SK-N-SH treated with all-trans-retinoic acid at 6 μM for 48 hours (cell line): ENCODE measurements at regions not wholly inside any gene's neighbourhood (a gene's known extent, or its start where the extent isn't known, plus 50 kb on each side); places are given as distances from the start of the nearest gene placed in this dataset.

Source experiments
- ATAC-seq: fragments of 200-7000 bp; cut with Tn5 transposase; 3 replicates; pipeline ENCODE4 v1.9.1; 2020; ENCODE audit warnings: mild to moderate bottlenecking, moderate library complexity
- ARNTL ChIP-seq: fragments of 450-650 bp; formaldehyde crosslinking; IDR thresholded peaks from 2 replicates; pipeline ENCODE4 v1.5.0; 2020; ENCODE audit warnings: low read depth, mild to moderate bottlenecking, moderate library complexity, borderline replicate concordance
- BACH2 ChIP-seq: fragments of 250-450 bp; sonication (Bioruptor Pico); IDR thresholded peaks from 2 replicates; pipeline ENCODE4 v1.9.0; 2021; ENCODE audit warnings: mild to moderate bottlenecking, borderline replicate concordance
- CREB5 ChIP-seq: fragments of 250-450 bp; sonication (Bioruptor Pico); IDR thresholded peaks from 2 replicates; pipeline ENCODE4 v1.5.1; 2020; ENCODE audit warnings: low read depth, mild to moderate bottlenecking, moderate library complexity
- CSDC2 ChIP-seq: fragments of 250-450 bp; sonication (Bioruptor Pico); IDR thresholded peaks from 2 replicates; pipeline ENCODE4 v1.5.0; 2020; ENCODE audit warnings: mild to moderate bottlenecking, moderate library complexity
- CSRNP3 ChIP-seq: fragments of 250-450 bp; sonication (Bioruptor Pico); IDR thresholded peaks from 2 replicates; pipeline ENCODE4 v1.5.1; 2021; ENCODE audit warnings: mild to moderate bottlenecking, moderate library complexity
- ESRRG ChIP-seq: fragments of 250-450 bp; sonication (Bioruptor Pico); IDR thresholded peaks from 2 replicates; pipeline ENCODE4 v1.6.1; 2021; ENCODE audit warnings: mild to moderate bottlenecking
- GLIS3 ChIP-seq: fragments of 250-450 bp; sonication (Bioruptor Pico); IDR thresholded peaks from 2 replicates; pipeline ENCODE4 v1.5.0; 2020; ENCODE audit warnings: mild to moderate bottlenecking, moderate library complexity
- ISL1 ChIP-seq: fragments of 250-450 bp; sonication (Bioruptor Pico); IDR thresholded peaks from 2 replicates; pipeline ENCODE4 v2.1.2; 2022; ENCODE audit warnings: mild to moderate bottlenecking, moderate library complexity
- OSR1 ChIP-seq: fragments of 250-450 bp; sonication (Bioruptor Pico); IDR thresholded peaks from 2 replicates; pipeline ENCODE4 v1.8.0; 2022; ENCODE audit warnings: moderate library complexity, mild to moderate bottlenecking, inconsistent platforms
- PATZ1 ChIP-seq: fragments of 250-450 bp; sonication (Bioruptor Pico); IDR thresholded peaks from 2 replicates; pipeline ENCODE4 v1.8.0; 2020; ENCODE audit warnings: mild to moderate bottlenecking, moderate library complexity, borderline replicate concordance
- POU6F1 ChIP-seq: fragments of 250-450 bp; sonication (Bioruptor Pico); IDR thresholded peaks from 2 replicates; pipeline ENCODE4 v1.8.0; 2021; ENCODE audit warnings: low read depth, mild to moderate bottlenecking, moderate library complexity, borderline replicate concordance
- PPARA ChIP-seq: fragments of 250-450 bp; sonication (Bioruptor Pico); IDR thresholded peaks from 2 replicates; pipeline ENCODE4 v1.5.0; 2020; ENCODE audit warnings: mild to moderate bottlenecking, borderline replicate concordance
- RARB ChIP-seq: fragments of 250-450 bp; sonication (Bioruptor Pico); IDR thresholded peaks from 2 replicates; pipeline ENCODE4 v1.8.0; 2021; ENCODE audit warnings: mild to moderate bottlenecking, moderate library complexity
- SNAI2 ChIP-seq: fragments of 250-450 bp; sonication (Bioruptor Pico); IDR thresholded peaks from 2 replicates; pipeline ENCODE4 v1.5.0; 2020; ENCODE audit warnings: mild to moderate bottlenecking, moderate library complexity
- TCF4 ChIP-seq: fragments of 250-450 bp; sonication (Bioruptor Pico); IDR thresholded peaks from 2 replicates; pipeline ENCODE4 v1.8.0; 2021; ENCODE audit warnings: mild to moderate bottlenecking, moderate library complexity, borderline replicate concordance
- TOX ChIP-seq: fragments of 250-450 bp; sonication (Bioruptor Pico); IDR thresholded peaks from 2 replicates; pipeline ENCODE4 v1.8.0; 2021; ENCODE audit warnings: mild to moderate bottlenecking, moderate library complexity, borderline replicate concordance
- TSHZ2 ChIP-seq: fragments of 250-450 bp; sonication (Bioruptor Pico); IDR thresholded peaks from 2 replicates; pipeline ENCODE4 v1.5.0; 2020; ENCODE audit warnings: mild to moderate bottlenecking, moderate library complexity
- ZC3H10 ChIP-seq: fragments of 250-450 bp; sonication (Bioruptor Pico); IDR thresholded peaks from 2 replicates; pipeline ENCODE4 v1.5.1; 2021; ENCODE audit warnings: mild to moderate bottlenecking, moderate library complexity
- ZFP3 ChIP-seq: fragments of 250-450 bp; sonication (Bioruptor Pico); IDR thresholded peaks from 2 replicates; pipeline ENCODE4 v1.5.0; 2020; ENCODE audit warnings: mild to moderate bottlenecking, moderate library complexity
- ZFP30 ChIP-seq: fragments of 450-650 bp; formaldehyde crosslinking; IDR thresholded peaks from 2 replicates; pipeline ENCODE4 v1.5.0; 2022; ENCODE audit warnings: mild to moderate bottlenecking, moderate library complexity
- ZNF565 ChIP-seq: fragments of 450-650 bp; formaldehyde crosslinking; conservative IDR thresholded peaks from 2 replicates; pipeline ENCODE4 v1.5.0; 2020; ENCODE audit warnings: low read depth, mild to moderate bottlenecking, moderate library complexity
- ZNF70 ChIP-seq: fragments of 450-650 bp; formaldehyde crosslinking; IDR thresholded peaks from 2 replicates; pipeline ENCODE4 v1.5.0; 2020; ENCODE audit warnings: mild to moderate bottlenecking, moderate library complexity
- ZNF8 ChIP-seq: fragments of 450-650 bp; formaldehyde crosslinking; IDR thresholded peaks from 2 replicates; pipeline ENCODE4 v1.5.0; 2020; ENCODE audit warnings: mild to moderate bottlenecking, moderate library complexity

- ATAC-seq = no peak
- TF ChIP-seq GLIS3 (CRISPR knock-in tag) = no peak
- no peak for TF ChIP-seq PATZ1 (CRISPR knock-in tag)
- no peak for TF ChIP-seq ISL1 (CRISPR knock-in tag)
- no peak for TF ChIP-seq TCF4 (CRISPR knock-in tag)
- TF ChIP-seq ZFP30 (CRISPR knock-in tag) = no peak
- no peak for TF ChIP-seq PPARA (CRISPR knock-in tag)
- TF ChIP-seq ZNF70 (CRISPR knock-in tag) = no peak
- no peak for TF ChIP-seq ZFP3 (CRISPR knock-in tag)
- no peak for TF ChIP-seq BACH2 (CRISPR knock-in tag)
- TF ChIP-seq POU6F1 (CRISPR knock-in tag) = no peak
- no peak for TF ChIP-seq SNAI2 (CRISPR knock-in tag)
- no peak for TF ChIP-seq ZC3H10 (CRISPR knock-in tag)
- TF ChIP-seq RARB (CRISPR knock-in tag) = no peak
- TF ChIP-seq ESRRG (CRISPR knock-in tag) = no peak
- TF ChIP-seq TOX (CRISPR knock-in tag) = no peak
- no peak for TF ChIP-seq ZNF8 (CRISPR knock-in tag)
- TF ChIP-seq ZNF565 (CRISPR knock-in tag) = no peak
- no peak for TF ChIP-seq CREB5 (CRISPR knock-in tag)
- TF ChIP-seq CSRNP3 (CRISPR knock-in tag) = no peak
- no peak for TF ChIP-seq CSDC2
Measured at GRCh38 chr10:108060246-108060645, 895.7 kb upstream of the SORCS1 start.

GRCh38 chr10:108055506-108055905 is 891.0 kb upstream of the SORCS1 start:
- no peak for TF ChIP-seq RARB (CRISPR knock-in tag)
- TF ChIP-seq TOX (CRISPR knock-in tag) = no peak
- TF ChIP-seq PPARA (CRISPR knock-in tag) = no peak
- no peak for TF ChIP-seq OSR1
- no peak for TF ChIP-seq CSRNP3 (CRISPR knock-in tag)
- no peak for TF ChIP-seq ZNF565 (CRISPR knock-in tag)
- no peak for TF ChIP-seq ISL1 (CRISPR knock-in tag)
- TF ChIP-seq TSHZ2 = no peak
- TF ChIP-seq GLIS3 (CRISPR knock-in tag) = no peak
- no peak for TF ChIP-seq ARNTL (CRISPR knock-in tag)
- no peak for TF ChIP-seq POU6F1 (CRISPR knock-in tag)
- no peak for ATAC-seq
